AG09319 (cell line): ENCODE measurements at regions not wholly inside any gene's neighbourhood (a gene's known extent, or its start where the extent isn't known, plus 50 kb on each side); places are given as distances from the start of the nearest gene placed in this dataset.

Experiments
- DNase-seq: peaks from one replicate; pipeline ENCODE4 v3.0.0-alpha.2; 2010; ENCODE audit warnings: low read depth; ENCODE audit errors: extremely low read depth
- CTCF ChIP-seq: IDR thresholded peaks from 2 replicates; pipeline ENCODE4 v1.5.1; 2011; ENCODE audit warnings: low read depth, mild to moderate bottlenecking, inconsistent platforms, low read length, moderate library complexity

GRCh38 chr3:153285194-153285641, 123.2 kb downstream of the RAP2B start:
- DNase-seq = no peak
- TF ChIP-seq CTCF = peak; percentile 14

- no peak for DNase-seq
- TF ChIP-seq CTCF = no peak
These were observed 124.0 kb downstream of the RAP2B start for GRCh38 chr3:153285982-153286381.

- no peak for DNase-seq
- TF ChIP-seq CTCF = no peak
These were observed 125.0 kb downstream of the RAP2B start for GRCh38 chr3:153287017-153287416.

GRCh38 chr3:153289334-153289808, 127.3 kb downstream of the RAP2B start:
- no peak for DNase-seq

GRCh38 chr3:153290268-153291015, 128.4 kb downstream of the RAP2B start:
- peak; percentile 23 for TF ChIP-seq CTCF
- DNase-seq = no peak

More at GRCh38 chr3:153289334-153289808, 127.3 kb downstream of the RAP2B start:
- no peak for TF ChIP-seq CTCF

GRCh38 chr3:153291059-153291685, 129.1 kb downstream of the RAP2B start:
- no peak for DNase-seq
- peak; percentile 34 for TF ChIP-seq CTCF

GRCh38 chr3:153293265-153293664, 131.2 kb downstream of the RAP2B start:
- peak; percentile 28 for DNase-seq
- TF ChIP-seq CTCF = no peak
